NCI-H146 treated with DMSO at 0.1 percent for 48 hours (cell line): ENCODE measurements at regions not wholly inside any gene's neighbourhood (a gene's known extent, or its start where the extent isn't known, plus 50 kb on each side); places are given as distances from the start of the nearest gene placed in this dataset.

ENCODE experiments used
- DNase-seq: peaks from one replicate; lab custom pipeline; 2025; ENCODE audit not compliant: unreplicated experiment; lab: John Stamatoyannopoulos, UW

DNA sequence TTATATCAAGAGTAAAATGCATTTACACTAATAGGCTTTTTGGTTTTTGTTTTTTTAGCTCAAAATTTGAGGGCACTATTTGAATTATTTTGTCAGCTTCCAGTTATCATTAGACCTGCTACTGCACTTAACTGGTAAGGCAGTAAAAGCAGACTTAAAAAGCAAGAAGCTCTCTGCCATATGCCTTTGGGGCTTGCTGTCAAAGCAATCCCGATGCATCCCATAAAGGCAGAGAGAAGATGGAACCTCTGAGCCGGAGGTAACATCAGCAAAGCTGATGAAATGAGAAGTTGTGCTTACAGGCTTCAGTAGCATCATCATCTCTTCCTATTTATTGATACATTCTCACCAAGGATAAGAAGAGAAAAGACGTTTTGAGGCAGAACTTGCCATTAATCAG lies 1414.3 kb upstream of the CDH6 start:
- no peak for DNase-seq

DNA sequence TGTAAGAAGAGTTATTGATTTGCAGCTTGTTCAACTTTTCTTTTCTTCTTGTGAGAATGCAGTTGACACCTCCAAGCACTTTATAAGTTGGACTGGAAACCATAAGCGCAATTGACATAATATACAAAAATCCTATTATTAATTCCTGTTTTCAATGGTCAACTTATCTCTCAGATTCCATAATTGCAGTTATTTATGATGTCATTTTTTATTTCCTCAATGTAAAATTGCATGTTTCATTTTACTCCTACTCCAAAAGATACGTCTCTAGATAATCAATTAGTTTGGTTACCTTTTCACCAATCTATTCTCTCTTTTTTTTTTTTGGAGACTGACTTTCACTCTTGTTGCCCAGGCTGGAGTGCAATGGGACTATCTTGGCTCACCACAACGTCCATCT lies 1416.1 kb upstream of the CDH6 start:
- no peak for DNase-seq

DNA sequence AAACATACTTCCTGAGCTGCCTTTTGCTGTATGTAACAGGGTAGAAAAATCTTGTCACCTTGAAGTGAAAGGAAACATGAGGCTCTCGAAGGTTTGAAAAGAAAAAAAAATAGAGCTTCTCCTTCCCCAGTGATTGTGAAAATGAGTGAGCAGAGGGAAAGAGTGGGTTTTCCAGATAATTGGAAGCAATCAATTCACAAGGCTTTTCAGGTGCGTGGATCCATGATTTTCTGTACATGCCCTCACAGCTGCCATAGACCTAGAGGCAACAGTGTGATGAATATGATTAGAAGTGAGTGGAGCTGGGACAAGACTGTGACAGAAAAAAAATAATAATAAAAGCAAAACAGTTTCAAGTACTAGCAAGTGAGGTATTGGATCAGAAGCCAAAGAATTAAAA lies 1422.5 kb upstream of the CDH6 start:
- no peak for DNase-seq

DNA sequence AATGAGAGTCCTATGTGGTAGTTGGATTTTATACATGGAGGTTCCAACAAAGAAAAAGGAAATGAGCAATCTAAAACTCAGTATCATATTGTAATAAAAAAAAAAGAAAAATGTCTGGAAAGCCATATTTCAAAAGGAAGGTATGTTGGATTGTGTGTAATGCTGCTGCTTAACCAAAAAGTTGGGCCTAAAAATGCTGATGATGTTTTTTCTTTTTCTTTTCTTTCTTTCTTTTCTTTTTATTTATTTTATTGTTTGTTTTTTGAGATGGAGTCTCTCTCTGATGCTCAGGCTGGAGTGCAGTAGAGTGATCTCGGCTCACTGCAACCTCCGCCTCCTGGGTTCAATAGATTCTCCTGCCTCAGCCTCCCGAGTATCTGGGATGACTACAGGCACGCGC lies 1424.0 kb upstream of the CDH6 start:
- no peak for DNase-seq

DNA sequence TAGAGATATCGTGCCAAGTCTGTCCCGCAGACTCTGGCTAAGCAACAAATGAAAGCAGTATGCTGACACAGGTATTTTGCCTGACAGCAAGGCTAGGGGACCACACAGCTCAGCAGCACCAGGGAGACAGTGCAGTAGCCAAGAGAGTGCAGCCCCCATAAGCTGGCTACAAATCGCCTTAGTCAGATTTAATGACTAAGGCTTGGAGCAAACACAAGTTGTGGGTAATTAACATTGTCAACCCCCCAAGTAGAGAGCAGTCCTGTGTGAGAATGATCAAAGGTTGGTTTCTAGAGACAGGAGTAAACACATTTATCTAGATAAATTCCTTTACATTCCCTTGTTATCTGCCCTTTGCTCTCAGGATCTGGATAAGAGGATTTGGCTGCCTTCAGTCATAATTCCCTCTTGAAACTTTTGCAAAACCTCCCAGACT lies 1434.5 kb upstream of the CDH6 start:
- no peak for DNase-seq

DNA sequence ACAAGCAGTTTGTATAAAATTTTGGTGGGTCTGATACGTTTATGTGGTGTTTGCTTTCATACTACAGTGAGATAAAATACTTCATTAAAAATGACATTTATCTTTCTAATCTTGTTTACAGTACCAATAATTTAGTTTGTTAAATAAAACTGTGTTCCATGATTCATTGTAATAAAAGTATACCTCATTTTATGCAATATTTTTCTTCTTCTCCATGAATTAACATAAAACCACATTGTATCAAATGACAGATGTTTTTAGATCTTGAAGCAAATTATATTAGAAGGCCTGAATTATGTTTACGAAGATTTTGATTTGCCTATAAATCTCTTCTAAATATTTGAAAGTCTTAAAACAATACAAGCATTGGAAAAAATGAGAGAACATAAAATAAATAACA lies 1443.0 kb upstream of the CDH6 start:
- no peak for DNase-seq

DNA sequence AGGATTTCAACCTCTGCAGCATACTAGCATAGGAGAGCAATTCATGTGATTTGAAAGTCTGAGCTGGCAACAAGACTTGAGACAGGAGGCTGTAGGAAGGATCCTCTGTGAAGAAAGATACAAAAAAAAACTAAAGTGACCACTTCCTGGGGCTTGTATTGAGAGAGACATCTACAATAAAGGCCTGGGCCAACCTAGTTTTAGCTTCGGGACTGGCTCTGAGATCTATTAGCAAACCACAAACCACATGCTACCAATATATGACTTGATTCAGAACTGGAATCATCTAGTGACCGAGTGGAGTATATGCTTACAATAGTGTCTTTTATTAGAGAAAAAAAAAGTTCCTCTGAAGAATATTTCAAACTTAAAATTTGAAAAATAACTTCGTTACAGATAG lies 1448.9 kb upstream of the CDH6 start:
- no peak for DNase-seq

DNA sequence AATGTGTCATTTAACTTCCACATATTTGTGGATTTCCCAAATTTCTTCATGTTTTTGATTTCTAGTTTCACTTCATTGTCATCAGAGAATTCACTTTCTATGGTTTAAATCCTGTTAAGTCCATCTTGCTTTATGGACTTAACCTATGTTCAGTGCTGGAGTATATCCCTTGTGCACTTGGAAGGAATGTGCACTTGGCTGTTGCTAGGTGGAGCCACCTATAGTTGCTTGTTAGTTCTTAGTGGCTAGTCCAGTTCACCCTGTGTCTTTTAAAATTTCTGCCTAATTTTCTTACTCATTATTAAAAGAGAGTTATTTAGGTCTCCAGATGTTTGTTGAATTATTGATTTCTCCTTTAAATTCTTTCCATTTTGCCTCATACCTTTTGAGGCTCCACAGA lies 1472.5 kb upstream of the CDH6 start:
- no peak for DNase-seq

DNA sequence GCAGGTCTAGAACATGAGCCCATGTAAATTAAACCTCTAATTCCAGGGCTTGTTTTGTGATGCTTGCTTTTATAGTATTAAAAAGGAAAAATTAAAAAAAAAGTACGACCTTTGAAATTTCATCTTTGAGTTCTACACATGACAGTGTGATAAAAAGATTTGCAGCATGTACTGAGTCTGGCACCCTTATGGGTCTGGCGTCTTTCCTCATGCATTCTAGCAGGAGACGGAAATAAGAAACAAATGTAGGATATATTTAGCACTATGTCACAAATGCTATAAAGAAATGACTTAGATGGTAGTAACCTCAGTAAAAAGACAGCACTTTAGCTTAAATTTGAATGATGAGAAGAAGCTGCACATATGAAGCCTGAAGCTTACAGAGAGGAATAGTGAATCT lies 1474.3 kb upstream of the CDH6 start:
- no peak for DNase-seq

DNA sequence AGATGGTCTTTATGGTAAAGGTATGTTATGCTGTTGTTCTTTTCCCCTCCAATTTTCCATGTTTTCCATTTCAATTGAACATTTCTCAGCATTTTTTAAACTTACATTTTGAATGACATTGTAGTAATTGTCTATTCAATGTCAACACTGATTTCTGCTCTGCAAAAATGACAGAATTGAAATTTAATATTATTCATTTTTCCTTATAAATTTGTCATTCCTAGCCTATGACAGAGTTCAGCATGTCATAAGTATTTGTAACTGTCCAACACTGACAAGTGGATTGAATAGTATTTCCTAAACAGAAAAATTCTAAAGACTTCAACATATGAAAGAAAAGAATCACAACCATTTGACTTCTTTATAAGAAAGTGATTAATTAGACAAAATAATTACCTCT lies 1478.3 kb upstream of the CDH6 start:
- no peak for DNase-seq

DNA sequence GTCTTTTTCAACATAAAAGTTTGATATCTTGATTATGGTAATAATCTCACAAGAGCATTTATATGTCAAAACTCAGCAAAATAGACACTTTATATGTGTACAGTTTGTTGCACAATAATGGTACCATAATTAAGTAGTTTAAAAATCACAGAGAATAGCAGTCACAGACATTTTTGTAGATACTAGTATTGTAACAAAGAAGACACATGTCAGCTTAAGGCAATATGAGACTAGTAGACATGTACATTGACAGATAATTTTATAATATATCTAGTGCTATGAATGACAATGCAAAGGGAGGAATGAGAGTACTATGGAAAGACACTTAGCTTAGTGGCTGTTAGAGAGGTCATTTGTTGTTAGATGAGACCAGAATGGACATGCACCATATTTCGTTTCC lies 1490.6 kb upstream of the CDH6 start:
- no peak for DNase-seq

DNA sequence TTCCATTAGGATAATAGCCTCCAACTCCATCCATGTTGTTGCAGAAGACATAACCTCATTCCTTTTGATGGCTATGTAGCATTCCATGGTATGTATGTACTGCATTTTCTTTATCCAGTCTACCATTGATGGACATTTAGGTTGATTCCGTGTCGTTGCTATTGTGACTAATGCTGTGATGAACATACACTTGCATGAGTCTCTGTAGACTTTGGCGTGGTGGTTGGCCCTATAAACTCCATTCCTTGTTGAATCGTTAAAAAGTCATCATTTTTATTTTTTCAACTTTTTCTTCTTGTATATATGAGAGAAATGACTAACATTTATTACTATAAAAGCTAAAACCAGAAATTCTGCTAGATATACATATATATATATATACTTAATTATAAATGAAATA lies 1491.9 kb upstream of the CDH6 start:
- no peak for DNase-seq

DNA sequence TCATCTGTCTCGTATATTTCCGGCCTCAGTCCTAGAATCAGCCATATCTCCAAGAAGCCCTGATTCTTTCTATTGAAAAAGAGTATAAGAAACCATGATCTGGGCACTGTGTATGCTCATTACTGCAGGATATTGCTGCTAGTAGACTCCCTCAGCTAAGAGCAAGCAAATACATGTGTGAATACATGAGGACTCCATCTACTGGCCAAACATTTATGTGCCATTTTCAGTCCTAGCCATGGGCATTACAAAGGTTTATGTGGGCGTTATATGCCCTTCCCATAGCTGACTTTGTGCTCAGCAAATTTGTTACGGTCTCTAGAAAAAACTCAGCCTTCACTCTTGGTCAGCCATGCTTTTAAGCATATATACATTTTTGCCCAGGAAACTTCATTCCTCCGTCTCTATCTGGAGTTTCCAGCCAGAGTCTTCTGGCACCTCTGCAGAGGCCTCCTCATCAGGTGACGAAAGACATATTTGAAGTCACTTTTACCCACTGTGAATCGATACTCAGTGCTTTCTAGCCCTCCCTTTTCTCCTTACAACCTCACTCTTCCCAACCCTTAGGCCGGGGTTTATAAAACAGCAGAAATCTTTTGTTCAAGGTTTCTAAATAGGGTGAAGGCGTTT lies 1495.6 kb upstream of the CDH6 start:
- DNase-seq = peak; percentile 25

DNA sequence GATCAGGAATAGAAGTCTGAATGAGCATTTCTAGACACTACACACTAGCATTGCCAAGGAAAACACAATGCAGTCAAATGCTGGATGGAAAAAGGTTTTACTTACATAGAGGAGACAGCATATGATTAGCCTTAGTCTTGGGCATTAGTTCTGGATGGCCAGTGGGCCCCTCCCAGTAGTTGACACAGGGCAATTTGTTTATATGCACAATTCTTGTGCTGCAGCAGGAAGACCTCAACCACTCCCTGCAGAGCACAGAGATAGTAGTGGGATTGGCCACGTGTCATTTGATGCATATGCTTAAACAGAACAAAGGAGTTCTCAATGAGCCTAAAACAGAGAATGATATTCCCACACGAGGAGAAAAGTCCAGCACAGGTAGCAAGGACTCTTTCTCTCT lies 1496.2 kb upstream of the CDH6 start:
- DNase-seq = no peak

DNA sequence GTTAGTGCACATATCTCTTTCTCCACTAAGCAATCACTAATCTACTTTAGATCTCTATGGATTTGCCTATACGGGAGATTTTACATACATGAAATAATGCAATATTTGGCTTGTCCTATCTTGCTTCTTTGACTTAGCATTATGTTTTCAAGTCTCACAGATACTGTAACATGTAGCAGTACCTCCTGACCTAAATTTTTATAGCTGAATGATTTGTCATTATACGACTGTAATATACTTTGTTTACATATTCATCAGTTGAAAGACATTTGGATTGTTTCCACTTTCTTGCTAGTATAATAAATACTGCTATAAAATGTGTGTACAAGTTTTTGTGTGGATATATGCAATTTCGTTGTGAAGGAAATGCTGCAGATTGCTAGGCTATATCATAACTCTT lies 1520.8 kb upstream of the CDH6 start:
- no peak for DNase-seq

DNA sequence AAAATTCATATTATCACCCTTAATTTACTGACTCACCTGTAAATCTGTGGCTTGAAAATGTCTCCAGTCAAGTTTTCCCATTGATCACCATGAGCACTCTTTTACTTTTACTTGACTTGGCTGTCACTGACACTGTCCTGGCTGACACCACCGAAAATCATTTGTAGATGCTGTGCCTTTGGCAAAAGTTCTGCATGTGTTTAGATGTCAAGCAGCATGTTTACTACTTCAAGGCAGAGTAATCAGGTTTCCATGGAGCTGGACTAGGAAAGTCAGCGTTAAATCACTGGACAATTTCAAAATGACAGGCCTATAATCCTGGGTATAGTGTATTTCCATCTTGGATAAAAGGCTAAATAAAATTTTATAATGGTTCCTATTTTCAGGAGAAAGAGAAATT lies 1530.6 kb upstream of the CDH6 start:
- no peak for DNase-seq

DNA sequence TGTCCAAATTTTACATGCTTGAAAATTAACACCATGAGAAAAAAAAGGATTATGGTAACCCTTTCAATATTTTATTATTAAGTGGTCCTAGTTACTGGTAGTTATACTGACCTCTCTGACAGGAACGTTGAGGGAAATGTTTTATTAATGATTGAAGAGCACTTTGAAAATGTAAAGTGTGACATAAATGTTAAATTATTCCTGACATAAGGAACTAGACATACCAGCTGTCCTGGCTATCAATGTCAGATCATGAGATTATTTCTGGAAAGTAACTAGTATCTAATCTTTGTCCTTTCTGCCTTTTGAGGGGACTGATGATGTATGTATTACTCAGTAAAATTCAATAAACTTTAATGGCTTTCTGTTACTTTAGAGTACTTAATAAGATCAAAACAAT lies 1538.5 kb upstream of the CDH6 start:
- DNase-seq = no peak

DNA sequence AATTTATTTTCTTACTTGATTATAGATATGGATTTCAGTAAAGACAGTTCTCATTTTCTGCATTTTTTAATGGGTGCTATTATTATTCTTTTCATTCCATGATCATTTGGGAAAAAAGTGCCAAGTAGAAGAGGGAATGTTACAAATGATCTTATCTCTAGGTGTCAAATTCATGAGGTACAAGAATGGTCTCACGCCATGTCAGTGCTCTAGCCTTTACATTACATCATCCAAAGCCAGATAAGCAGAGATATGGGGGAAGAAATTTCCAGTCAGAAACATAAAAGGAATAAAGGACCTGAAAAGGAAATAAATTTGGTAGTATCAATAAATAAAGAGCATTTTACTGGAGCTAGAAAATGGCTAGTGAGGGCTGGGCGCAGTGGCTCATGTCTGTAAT lies 1544.2 kb upstream of the CDH6 start:
- no peak for DNase-seq

DNA sequence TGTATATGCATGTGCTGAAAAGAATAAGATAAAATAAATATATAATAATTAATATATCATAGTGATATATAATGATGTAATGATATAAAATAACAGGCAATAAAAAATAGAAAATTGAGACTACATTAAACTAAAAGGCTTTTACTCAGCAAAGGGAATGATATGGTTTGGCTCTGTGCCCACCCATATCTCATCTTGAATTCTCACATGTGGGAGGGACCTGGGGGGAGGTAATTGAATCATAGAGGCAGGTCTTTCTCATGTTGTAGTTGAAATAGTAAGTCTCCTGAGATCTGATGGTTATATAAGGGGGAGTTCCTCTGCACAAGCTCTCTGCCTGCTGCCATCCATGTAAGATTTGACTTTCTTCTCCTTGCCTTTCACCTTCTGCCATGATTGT lies 1550.9 kb upstream of the CDH6 start:
- DNase-seq = no peak

DNA sequence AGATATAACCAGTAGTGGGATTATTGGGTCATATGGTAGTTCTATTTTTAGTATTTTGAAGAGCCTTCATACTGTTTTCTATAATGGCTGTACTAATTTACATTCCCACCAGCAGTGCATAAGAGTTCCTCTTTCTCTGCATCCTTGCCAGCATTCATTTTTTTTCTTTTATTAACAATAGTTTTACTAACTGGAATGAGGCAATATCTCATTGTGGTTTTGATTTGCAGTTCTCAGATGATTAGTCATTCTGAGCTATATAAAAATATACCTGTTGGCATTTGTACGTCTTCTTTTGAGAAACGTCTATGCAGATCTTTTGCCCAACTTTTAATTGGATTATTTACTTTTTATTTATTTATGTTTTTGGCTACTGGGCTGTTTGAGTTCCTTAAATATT lies 1579.3 kb upstream of the CDH6 start:
- DNase-seq = no peak

DNA sequence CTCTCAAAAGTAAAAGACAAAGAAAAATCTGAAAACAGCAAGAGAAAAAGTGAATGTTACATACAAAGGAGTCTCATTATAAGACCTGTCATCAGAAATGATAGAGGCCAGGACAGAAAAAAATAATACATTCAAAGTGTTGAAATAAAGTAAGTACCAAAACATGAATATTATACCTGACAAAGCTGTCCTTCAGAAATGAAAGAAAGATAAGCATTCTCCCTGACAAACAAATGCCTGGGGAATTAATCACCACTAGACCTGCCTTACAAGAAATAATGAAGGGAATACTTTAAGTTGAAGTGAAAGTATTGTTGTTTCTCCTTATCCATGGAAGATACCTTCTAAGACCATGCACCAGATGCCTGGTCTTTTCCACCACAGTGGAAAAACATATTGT lies 1605.2 kb upstream of the CDH6 start:
- DNase-seq = no peak

DNA sequence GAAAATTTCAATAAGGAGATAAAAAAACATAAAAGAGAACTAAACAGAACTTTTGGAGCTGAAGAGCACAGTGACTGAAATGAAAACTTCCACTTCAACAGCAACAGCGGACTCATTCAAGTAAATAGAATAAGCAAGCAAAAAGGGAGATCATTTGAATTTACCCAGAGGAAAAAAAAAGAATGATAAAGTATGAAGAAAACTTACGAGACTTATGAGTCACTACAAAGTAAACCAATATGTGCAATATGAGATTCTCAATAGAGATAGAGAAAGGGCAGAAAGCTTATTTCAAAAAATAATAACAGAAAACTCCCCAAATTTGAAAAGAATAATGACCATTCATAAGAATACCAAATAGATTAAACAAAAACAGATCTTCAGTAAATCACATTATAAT lies 1605.7 kb upstream of the CDH6 start:
- DNase-seq = no peak

DNA sequence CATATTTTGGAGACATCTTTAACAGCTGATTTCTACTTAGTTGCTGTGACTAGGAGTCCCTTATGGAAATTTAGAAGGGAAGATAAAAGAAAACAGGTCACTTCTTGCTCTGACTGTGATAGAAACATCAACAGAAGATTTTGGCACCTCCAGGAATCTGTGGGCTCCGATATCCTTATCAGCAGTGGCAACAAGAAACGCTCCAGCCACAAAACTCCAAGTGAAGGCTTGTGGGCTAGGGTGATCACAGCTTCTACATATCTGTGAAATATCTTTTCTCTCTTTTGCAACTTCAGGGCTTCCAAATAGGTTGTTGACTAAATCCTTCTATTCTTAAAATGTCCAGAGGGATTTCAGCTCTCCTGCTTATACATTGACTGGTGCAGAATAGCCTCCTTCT lies 1625.5 kb upstream of the CDH6 start:
- no peak for DNase-seq

DNA sequence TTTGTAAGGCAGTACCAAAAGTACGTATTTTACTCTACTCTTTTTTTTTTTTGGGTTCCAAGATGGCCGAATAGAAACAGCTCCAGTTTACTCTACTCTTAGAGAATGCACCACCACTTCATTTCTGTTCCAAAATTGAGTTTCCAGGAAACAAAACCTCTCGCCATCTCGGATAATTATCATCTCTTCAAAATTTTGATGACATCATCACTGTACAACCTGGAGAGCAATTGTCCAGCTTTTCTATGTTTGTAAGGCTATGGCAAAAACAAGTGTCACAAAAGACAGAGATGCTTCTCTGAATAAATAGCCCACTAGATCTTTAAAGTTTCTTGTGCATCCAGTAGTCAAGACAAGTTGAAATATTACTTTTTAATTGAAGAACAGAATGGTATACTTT lies 1631.9 kb upstream of the CDH6 start:
- no peak for DNase-seq
